ENCODE measurements at regions not wholly inside any gene's neighbourhood (a gene's known extent, or its start where the extent isn't known, plus 50 kb on each side); places are given as distances from the start of the nearest gene placed in this dataset.

DNA sequence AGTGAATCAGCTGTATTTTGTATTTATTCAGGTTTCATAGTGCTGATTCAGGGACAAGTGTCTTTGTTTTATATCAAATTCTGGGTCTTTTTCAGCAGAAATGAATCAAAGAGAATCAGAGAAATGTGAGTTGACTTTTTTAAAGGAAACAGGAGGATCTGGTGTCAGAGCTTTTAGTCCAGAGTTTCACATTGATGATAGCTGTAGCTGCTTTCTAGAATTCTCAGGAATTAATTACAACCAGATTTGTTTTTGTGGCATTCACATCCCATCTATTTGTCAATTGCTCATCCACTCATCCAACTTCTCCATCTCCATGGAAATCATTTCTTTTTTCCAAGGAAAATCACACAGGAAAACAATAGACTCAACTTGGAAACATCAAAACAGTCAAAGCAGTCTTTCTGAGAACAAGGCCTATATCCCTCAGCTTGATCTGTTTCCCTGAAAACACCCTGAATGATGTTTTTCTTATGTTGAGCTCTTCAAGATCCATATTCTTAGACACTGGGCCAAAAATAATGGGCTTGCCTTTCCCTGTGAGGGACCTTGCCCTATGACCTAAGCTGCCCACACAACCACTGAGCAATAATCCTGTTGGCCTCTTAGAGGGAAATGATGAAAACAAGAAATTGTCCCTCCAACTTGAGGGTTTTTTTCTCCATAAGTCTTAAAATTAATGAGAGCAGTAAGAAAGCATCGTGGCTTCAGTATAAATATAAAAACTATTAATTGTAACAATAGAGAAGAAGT lies 249.5 kb upstream of the FN1 start:
- no peaks in the 10 kb centered on the region for H3K36me3 ChIP-seq
- DNase-seq: no peak
- no peak overlapping the region for H3K4me3 ChIP-seq
- TF ChIP-seq, protein P1, sequence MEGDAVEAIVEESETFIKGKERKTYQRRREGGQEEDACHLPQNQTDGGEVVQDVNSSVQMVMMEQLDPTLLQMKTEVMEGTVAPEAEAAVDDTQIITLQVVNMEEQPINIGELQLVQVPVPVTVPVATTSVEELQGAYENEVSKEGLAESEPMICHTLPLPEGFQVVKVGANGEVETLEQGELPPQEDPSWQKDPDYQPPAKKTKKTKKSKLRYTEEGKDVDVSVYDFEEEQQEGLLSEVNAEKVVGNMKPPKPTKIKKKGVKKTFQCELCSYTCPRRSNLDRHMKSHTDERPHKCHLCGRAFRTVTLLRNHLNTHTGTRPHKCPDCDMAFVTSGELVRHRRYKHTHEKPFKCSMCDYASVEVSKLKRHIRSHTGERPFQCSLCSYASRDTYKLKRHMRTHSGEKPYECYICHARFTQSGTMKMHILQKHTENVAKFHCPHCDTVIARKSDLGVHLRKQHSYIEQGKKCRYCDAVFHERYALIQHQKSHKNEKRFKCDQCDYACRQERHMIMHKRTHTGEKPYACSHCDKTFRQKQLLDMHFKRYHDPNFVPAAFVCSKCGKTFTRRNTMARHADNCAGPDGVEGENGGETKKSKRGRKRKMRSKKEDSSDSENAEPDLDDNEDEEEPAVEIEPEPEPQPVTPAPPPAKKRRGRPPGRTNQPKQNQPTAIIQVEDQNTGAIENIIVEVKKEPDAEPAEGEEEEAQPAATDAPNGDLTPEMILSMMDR (IDR thresholded peaks at IDR 0.05; ENCODE audit: borderline replicate concordance): no peak
- no peaks in the 10 kb centered on the region for H3K9me3 ChIP-seq (replicated peaks)
- H3K4me1 ChIP-seq: no peaks in the 10 kb centered on the region
- intact Hi-C loops (cut with micrococcal nuclease): no loop called here
- H3K27ac ChIP-seq (replicated peaks): no peak overlapping the region
- no peaks in the 10 kb centered on the region for H3K27me3 ChIP-seq (ENCODE audit: low read depth)

DNA sequence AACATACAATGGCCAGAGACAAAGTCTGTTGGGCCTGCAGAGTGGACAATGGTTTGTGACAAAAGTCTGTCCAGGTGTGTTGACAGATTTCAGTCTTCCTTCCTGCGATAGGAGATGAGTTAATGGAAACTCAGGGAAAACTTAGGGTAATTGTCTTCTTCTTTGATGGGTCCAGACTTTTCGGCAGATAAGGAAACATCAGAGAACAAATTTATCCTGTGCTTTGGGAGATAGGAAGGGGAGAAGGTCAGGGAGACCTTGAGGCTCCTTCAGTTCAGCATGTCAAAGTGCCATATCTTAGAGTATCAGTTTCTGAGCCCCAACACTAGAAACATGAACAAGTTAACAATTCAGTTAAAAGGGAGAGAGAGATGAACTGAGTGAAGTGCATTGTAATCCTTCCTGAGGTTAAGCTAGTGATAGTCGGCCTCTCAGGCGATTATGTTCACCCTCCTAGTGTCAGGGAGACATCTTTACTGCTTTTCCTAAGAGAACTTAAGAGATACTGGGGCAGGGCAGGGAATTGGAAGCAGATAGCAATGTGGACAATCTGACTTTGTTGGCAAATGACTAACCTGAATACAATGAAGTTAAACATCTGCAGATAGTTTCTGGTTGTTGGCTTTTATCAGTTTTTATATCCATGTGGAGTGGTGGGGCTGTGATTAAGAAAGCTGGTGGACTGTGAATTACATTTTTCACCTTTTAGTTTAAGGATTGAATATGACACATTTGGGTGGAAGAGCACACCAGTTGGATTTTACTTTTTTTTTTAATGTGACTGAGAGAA lies 248.8 kb upstream of the FN1 start:
- H3K9me3 ChIP-seq (replicated peaks): no peaks in the 10 kb centered on the region
- no peak overlapping the region for H3K4me3 ChIP-seq
- no peak overlapping the region for H3K27ac ChIP-seq (replicated peaks)
- no peak for DNase-seq
- no peaks in the 10 kb centered on the region for H3K4me1 ChIP-seq
- H3K36me3 ChIP-seq: no peaks in the 10 kb centered on the region
- intact Hi-C loops (cut with micrococcal nuclease): no loop called here
- TF ChIP-seq, protein P1 (IDR thresholded peaks at IDR 0.05; ENCODE audit: borderline replicate concordance): no peak
- no peaks in the 10 kb centered on the region for H3K27me3 ChIP-seq (ENCODE audit: low read depth)

DNA sequence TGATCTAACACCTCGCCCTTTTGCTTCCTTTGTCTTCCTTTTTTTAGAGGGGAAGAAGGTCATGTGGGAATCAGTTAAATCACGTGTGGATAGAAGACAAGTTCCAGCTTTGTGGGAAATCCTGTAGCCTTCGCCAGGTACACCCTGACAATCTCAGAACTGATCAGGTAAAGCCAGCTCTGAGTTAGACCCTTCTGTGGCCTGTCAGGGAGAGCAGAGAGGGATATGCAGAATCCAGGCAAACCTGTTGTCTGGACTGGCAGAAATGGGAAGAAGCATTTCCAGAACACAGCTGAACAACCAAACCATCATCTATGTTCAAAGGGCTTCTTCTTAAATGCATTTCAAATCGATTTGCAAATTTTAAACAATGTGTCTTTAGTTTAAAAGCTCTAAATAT lies 247.4 kb upstream of the FN1 start:
- H3K9me3 ChIP-seq (replicated peaks): no peaks in the 10 kb centered on the region
- H3K4me3 ChIP-seq: no peak overlapping the region
- DNase-seq: no peak
- no peaks in the 10 kb centered on the region for H3K36me3 ChIP-seq
- intact Hi-C loops (cut with micrococcal nuclease): no loop called here
- no peaks in the 10 kb centered on the region for H3K4me1 ChIP-seq
- TF ChIP-seq, protein P1 (IDR thresholded peaks at IDR 0.05; ENCODE audit: borderline replicate concordance): no peak
- no peak overlapping the region for H3K27ac ChIP-seq (replicated peaks)
- H3K27me3 ChIP-seq (ENCODE audit: low read depth): no peaks in the 10 kb centered on the region

DNA sequence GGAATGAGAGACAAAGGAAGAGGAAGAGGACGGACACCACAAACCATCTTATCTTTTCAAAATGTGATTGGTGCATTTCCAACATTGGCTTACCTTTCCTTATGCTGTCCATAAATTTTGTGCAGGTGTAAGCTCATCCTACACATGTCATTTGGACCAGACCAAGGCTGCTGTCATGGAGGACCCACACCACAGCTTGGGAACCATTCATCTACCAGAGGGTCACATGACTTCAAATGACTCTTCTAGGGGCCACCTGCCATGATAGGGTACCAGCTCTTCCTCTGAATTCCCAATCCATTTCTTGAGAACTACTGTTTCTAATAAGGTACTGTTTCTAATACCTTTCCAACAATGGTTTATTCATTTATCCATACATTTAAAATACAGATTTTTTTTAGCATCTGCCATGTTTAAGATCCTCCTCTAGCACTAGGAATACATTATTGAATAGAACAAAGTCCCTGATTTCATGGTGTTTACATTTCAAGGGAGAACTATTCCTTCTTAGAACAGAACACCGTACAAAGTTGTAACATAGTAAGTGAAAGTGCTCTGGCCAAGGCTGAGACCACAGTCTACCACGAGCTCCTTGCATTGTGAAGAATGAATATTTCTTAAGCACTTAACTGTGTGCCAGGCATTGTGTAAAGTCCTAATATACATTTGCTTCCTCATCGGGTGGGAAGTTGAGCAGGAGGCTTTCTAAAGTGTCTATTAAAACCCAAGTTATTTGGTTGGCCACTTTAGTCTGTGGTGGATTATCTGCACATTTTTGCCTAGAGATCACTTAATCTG lies 246.1 kb upstream of the FN1 start:
- no peaks in the 10 kb centered on the region for H3K4me1 ChIP-seq
- no peak overlapping the region for H3K4me3 ChIP-seq
- no peak for DNase-seq
- no peaks in the 10 kb centered on the region for H3K36me3 ChIP-seq
- H3K9me3 ChIP-seq (replicated peaks): no peaks in the 10 kb centered on the region
- no peaks in the 10 kb centered on the region for H3K27me3 ChIP-seq (ENCODE audit: low read depth)
- TF ChIP-seq, protein P1 (IDR thresholded peaks at IDR 0.05; ENCODE audit: borderline replicate concordance): no peak
- intact Hi-C loops (cut with micrococcal nuclease): no loop called here
- H3K27ac ChIP-seq (replicated peaks): no peak overlapping the region
